ENCODE measurements at regions not wholly inside any gene's neighbourhood (a gene's known extent, or its start where the extent isn't known, plus 50 kb on each side); places are given as distances from the start of the nearest gene placed in this dataset.

DNA sequence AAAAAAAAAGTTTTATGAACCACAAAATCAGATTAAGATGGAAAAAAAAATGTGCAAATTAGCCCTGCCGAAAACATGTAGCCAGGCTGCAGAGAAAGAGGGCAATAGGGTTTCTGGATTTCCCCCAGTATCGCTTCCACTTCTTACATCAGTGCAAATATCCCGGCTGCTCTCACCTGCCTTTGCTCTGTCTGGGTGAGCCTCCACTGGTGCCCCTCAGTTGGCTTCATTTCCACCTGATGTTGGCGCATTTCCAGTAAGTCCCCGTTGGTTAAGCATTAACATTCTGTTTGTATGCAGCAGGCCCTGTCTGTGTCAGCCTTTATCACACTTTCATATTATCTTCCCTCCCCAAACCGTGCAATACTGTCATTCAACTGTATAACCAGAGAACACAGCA lies 215.1 kb downstream of the CBLN4 start:
- TF ChIP-seq ESRRG (CRISPR knock-in tag; IDR thresholded peaks at IDR 0.05) (no peak), TOX (CRISPR knock-in tag; IDR thresholded peaks at IDR 0.05; ENCODE audit: borderline replicate concordance) (no peak), ZNF8 (CRISPR knock-in tag; IDR thresholded peaks at IDR 0.05) (no peak), TCF4 (CRISPR knock-in tag; IDR thresholded peaks at IDR 0.05; ENCODE audit: borderline replicate concordance) (no peak), PPARA (CRISPR knock-in tag; IDR thresholded peaks at IDR 0.05; ENCODE audit: borderline replicate concordance) (no peak), ARNTL (CRISPR knock-in tag; IDR thresholded peaks at IDR 0.05; ENCODE audit: borderline replicate concordance, low read depth) (no peak), GLIS3 (CRISPR knock-in tag; IDR thresholded peaks at IDR 0.05) (no peak), BACH2 (CRISPR knock-in tag; IDR thresholded peaks at IDR 0.05; ENCODE audit: borderline replicate concordance) (no peak), OSR1 (CRISPR knock-in tag; IDR thresholded peaks at IDR 0.05) (no peak), ZFP3 (CRISPR knock-in tag; IDR thresholded peaks at IDR 0.05) (no peak)
- TF ChIP-seq, protein P1, sequence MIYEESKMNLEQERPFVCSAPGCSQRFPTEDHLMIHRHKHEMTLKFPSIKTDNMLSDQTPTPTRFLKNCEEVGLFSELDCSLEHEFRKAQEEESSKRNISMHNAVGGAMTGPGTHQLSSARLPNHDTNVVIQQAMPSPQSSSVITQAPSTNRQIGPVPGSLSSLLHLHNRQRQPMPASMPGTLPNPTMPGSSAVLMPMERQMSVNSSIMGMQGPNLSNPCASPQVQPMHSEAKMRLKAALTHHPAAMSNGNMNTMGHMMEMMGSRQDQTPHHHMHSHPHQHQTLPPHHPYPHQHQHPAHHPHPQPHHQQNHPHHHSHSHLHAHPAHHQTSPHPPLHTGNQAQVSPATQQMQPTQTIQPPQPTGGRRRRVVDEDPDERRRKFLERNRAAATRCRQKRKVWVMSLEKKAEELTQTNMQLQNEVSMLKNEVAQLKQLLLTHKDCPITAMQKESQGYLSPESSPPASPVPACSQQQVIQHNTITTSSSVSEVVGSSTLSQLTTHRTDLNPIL (CRISPR knock-in tag; IDR thresholded peaks at IDR 0.05; ENCODE audit: low read depth): no peak
- TF ChIP-seq, protein P2, sequence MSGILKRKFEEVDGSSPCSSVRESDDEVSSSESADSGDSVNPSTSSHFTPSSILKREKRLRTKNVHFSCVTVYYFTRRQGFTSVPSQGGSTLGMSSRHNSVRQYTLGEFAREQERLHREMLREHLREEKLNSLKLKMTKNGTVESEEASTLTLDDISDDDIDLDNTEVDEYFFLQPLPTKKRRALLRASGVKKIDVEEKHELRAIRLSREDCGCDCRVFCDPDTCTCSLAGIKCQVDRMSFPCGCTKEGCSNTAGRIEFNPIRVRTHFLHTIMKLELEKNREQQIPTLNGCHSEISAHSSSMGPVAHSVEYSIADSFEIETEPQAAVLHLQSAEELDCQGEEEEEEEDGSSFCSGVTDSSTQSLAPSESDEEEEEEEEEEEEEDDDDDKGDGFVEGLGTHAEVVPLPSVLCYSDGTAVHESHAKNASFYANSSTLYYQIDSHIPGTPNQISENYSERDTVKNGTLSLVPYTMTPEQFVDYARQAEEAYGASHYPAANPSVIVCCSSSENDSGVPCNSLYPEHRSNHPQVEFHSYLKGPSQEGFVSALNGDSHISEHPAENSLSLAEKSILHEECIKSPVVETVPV (CRISPR knock-in tag; IDR thresholded peaks at IDR 0.05): no peak
- TF ChIP-seq, protein P3, sequence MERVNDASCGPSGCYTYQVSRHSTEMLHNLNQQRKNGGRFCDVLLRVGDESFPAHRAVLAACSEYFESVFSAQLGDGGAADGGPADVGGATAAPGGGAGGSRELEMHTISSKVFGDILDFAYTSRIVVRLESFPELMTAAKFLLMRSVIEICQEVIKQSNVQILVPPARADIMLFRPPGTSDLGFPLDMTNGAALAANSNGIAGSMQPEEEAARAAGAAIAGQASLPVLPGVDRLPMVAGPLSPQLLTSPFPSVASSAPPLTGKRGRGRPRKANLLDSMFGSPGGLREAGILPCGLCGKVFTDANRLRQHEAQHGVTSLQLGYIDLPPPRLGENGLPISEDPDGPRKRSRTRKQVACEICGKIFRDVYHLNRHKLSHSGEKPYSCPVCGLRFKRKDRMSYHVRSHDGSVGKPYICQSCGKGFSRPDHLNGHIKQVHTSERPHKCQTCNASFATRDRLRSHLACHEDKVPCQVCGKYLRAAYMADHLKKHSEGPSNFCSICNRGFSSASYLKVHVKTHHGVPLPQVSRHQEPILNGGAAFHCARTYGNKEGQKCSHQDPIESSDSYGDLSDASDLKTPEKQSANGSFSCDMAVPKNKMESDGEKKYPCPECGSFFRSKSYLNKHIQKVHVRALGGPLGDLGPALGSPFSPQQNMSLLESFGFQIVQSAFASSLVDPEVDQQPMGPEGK (CRISPR knock-in tag; IDR thresholded peaks at IDR 0.05; ENCODE audit: borderline replicate concordance): no peak
- TF ChIP-seq, protein P4, sequence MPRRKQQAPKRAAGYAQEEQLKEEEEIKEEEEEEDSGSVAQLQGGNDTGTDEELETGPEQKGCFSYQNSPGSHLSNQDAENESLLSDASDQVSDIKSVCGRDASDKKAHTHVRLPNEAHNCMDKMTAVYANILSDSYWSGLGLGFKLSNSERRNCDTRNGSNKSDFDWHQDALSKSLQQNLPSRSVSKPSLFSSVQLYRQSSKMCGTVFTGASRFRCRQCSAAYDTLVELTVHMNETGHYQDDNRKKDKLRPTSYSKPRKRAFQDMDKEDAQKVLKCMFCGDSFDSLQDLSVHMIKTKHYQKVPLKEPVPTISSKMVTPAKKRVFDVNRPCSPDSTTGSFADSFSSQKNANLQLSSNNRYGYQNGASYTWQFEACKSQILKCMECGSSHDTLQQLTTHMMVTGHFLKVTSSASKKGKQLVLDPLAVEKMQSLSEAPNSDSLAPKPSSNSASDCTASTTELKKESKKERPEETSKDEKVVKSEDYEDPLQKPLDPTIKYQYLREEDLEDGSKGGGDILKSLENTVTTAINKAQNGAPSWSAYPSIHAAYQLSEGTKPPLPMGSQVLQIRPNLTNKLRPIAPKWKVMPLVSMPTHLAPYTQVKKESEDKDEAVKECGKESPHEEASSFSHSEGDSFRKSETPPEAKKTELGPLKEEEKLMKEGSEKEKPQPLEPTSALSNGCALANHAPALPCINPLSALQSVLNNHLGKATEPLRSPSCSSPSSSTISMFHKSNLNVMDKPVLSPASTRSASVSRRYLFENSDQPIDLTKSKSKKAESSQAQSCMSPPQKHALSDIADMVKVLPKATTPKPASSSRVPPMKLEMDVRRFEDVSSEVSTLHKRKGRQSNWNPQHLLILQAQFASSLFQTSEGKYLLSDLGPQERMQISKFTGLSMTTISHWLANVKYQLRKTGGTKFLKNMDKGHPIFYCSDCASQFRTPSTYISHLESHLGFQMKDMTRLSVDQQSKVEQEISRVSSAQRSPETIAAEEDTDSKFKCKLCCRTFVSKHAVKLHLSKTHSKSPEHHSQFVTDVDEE (CRISPR knock-in tag; IDR thresholded peaks at IDR 0.05): no peak

Data from SK-N-SH treated with all-trans-retinoic acid at 6 μM for 48 hours (cell line).